ENCODE measurements at regions not wholly inside any gene's neighbourhood (a gene's known extent, or its start where the extent isn't known, plus 50 kb on each side); places are given as distances from the start of the nearest gene placed in this dataset.
"Not testable (repeated sequence)": the region's sequence is repeated elsewhere in the genome, so short reads cannot be mapped to it uniquely, and the experiment has no call there.

DNA sequence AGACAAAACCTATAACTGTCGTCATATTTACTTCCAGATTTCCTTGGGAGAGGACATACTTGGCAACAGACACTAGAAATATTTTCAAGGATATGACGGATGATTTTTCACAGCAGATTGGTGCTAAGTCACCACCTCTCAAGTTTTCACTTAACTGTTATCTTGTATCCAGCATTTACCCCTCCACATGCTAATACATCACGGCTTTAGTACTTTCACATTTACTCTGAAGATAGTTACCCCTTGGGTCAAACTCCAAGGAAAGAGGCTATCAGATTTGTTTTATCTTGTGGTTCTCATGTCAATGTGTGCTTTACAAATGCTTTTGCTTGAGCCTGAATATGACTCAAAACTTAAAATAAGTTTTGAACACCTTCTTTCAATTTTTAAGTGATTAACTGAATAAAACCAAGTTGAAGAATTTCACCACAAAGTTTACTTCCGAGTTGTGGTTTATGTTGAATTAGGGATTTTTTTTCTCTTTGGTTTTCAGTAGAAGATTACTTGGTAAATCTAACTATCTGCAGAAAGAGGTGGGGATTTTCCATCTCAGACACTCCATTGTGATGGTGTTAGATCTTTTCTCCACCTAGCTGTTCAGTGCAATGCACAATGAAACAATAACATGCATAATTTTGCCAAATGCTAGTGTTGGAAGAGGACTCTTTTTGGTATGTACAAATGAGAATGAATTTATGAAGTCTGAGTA, 75.4 kb upstream of the FAT1 start:
- H3K4me1 ChIP-seq (ENCODE audit: control insufficient read depth in 1 of 2, insufficient read depth in 2 of 2, low read length in 2 of 2) = peaks cover 0 to 16% of the 10 kb centered on the region in 2 donors
- no peaks in the 10 kb centered on the region for H3K27me3 ChIP-seq (ENCODE audit: control insufficient read depth in 1 of 2, insufficient read depth in 2 of 2, low read length in 2 of 2)
- no peaks in the 10 kb centered on the region for H3K9me3 ChIP-seq (ENCODE audit: control insufficient read depth in 1 of 2, low read length in 2 of 2)
- H3K9ac ChIP-seq (ENCODE audit: low read depth in 1 of 2, low read length in 2 of 2) = no peak overlapping the region
- H3K4me3 ChIP-seq (ENCODE audit: low read depth in 1 of 2, low read length in 2 of 2) = no peak overlapping the region
- H3K27ac ChIP-seq (ENCODE audit: low read depth, low read length) = no peak overlapping the region
- H3K36me3 ChIP-seq (ENCODE audit: control insufficient read depth in 1 of 2, insufficient read depth in 2 of 2, low read length in 2 of 2) = no peaks in the 10 kb centered on the region

DNA sequence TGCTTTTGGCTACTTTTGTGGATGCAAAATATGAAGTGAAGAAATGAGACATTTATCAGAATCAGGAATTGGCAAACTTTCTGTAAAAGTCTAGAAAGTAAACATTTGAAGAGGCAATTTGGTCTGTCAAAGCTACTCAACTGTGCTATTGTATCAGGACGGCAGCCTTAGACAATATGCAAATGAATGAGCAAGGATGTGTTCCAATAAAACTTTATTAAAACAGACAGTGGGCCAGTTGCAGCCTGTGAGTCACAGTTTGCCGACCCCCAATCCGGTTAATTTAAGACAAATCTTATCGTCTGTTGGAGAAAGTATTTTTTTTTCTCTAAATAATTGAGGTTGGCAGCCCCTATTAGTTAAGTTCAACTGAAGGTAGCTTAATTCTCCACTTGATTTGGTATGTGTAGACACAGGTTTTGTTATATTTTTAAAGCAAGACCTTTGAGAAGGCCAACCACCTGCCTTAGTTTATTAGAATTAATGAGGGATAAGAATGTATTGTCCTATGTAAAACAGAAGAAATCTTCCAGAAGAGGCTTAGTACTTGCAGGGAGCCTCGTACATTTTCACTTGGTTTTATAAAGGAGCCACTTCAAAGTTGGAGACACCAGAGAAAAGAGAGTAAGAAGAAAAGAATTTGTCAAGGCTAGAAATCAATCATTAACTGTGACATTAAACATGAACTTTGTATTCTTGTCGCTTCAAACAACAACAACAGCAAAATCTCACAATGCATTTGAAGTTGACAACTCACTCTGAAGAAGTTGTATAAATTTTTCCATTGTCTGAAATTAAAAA, 81.6 kb upstream of the FAT1 start:
- Histone ChIP-seq H3K27ac (ENCODE audit: low read depth, low read length) (no peak overlapping the region), H3K9me3 (ENCODE audit: control insufficient read depth in 1 of 2, low read length in 2 of 2) (no peaks in the 10 kb centered on the region), H3K4me1 (ENCODE audit: control insufficient read depth in 1 of 2, insufficient read depth in 2 of 2, low read length in 2 of 2) (peaks cover 4 to 12% of the 10 kb centered on the region in 2 donors), H3K27me3 (ENCODE audit: control insufficient read depth in 1 of 2, insufficient read depth in 2 of 2, low read length in 2 of 2) (no peaks in the 10 kb centered on the region), H3K36me3 (ENCODE audit: control insufficient read depth in 1 of 2, insufficient read depth in 2 of 2, low read length in 2 of 2) (no peaks in the 10 kb centered on the region), H3K9ac (ENCODE audit: low read depth in 1 of 2, low read length in 2 of 2) (no peak overlapping the region), H3K4me3 (ENCODE audit: low read depth in 1 of 2, low read length in 2 of 2) (no peak overlapping the region)

DNA sequence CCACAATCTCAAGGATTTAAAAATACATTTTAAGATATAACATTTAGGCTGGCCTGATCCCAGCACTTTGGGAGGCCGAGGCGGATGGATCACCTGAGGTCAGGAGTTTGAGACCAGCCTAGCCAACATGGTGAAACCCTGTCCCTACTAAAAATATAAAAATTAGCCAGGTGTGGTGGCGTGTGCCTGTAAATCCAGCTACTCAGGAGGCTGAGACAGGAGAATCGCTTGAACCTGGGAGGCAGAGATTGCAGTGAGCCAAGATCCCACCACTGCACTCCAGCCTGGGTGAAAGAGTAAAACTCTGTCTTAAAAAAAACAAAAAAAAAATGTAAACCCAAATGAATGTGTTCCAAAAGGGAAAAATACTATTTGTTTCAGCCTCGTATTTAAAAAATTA, 82.3 kb upstream of the FAT1 start:
- not testable (repeated sequence) for H3K27me3 ChIP-seq (ENCODE audit: control insufficient read depth in 1 of 2, insufficient read depth in 2 of 2, low read length in 2 of 2); H3K27ac ChIP-seq (ENCODE audit: low read depth, low read length); H3K36me3 ChIP-seq (ENCODE audit: control insufficient read depth in 1 of 2, insufficient read depth in 2 of 2, low read length in 2 of 2); H3K9ac ChIP-seq (ENCODE audit: low read depth in 1 of 2, low read length in 2 of 2); H3K4me3 ChIP-seq (ENCODE audit: low read depth in 1 of 2, low read length in 2 of 2); H3K9me3 ChIP-seq (ENCODE audit: control insufficient read depth in 1 of 2, low read length in 2 of 2)
- peaks cover 4 to 12% of the 10 kb centered on the region in 2 donors for H3K4me1 ChIP-seq (ENCODE audit: control insufficient read depth in 1 of 2, insufficient read depth in 2 of 2, low read length in 2 of 2)

DNA sequence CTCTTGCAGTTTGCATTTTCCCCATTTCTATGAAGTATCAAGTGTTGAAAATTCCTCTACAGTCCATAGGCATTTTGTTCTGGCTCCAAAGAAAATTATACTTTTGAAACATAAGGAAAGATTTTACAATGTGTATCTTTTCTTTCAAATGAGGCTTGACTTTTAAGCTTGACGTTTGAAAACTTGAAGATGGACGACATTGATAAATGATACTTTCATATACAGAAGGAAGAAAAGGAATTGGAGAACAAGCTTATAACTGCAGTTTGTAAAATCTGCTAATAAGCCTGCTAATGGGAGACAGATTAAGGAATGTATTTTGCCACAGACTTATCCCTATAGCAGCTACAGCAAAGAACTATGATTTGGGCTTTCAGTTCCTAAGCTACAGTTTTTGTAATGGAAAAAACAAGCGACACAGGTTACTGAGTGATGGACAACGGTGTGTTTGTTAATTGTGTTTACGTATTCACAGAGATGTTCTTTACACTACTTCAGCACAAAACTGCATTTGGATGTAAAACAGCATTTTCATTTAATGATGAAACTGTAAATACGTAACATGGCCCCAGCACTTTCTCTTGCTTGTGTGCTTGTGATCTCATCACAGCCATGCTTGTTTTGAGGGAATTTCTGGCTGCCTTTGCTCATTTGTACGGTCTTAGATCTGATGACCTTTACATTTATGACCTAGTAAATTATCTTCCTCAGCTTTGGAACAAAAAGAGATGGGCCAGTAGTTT, 83.2 kb upstream of the FAT1 start:
- H3K9ac ChIP-seq (ENCODE audit: low read depth in 1 of 2, low read length in 2 of 2) = no peak overlapping the region
- H3K36me3 ChIP-seq (ENCODE audit: control insufficient read depth in 1 of 2, insufficient read depth in 2 of 2, low read length in 2 of 2) = no peaks in the 10 kb centered on the region
- no peak overlapping the region for H3K4me3 ChIP-seq (ENCODE audit: low read depth in 1 of 2, low read length in 2 of 2)
- no peaks in the 10 kb centered on the region for H3K9me3 ChIP-seq (ENCODE audit: control insufficient read depth in 1 of 2, low read length in 2 of 2)
- no peak overlapping the region for H3K27ac ChIP-seq (ENCODE audit: low read depth, low read length)
- H3K27me3 ChIP-seq (ENCODE audit: control insufficient read depth in 1 of 2, insufficient read depth in 2 of 2, low read length in 2 of 2) = no peaks in the 10 kb centered on the region
- peaks cover 4 to 12% of the 10 kb centered on the region in 2 donors for H3K4me1 ChIP-seq (ENCODE audit: control insufficient read depth in 1 of 2, insufficient read depth in 2 of 2, low read length in 2 of 2)

DNA sequence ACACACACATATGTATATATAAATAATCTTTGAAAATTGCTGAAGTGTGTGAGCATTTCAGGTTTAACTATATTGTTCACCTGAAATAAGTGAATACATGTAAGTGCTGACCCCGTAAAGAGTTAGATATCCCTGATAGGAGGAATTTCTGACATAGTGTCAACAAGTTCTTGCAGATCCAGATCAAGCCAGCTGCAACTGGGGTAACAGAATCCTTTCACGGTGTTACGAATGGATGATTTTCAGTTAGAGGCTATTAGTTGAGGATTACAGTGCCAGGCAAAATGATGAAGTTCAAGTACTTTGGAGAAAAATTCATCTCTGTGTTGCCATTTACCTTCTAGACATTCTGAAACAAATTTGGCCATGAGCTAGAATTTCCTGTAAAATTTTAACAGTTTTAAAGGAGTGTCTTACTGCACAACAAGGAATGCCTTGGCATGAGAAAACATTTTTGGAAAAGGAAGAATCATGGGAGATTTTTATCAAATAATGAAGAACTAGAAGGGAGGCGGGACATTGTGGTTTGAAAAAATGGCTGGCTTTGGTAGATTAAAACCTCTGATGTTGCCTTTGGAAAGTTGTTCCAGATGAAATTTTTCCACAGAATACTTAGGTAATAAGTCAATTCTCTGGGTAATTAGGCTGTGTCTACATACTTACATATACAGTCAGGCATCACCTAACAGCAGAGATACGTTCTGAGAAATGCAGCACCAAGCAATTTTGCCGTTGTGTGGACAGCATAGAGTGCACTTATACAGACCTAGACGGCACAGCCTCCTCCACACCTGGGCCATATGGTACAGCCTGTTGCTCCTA, 84.4 kb upstream of the FAT1 start:
- H3K9me3 ChIP-seq (ENCODE audit: control insufficient read depth in 1 of 2, low read length in 2 of 2) = no peaks in the 10 kb centered on the region
- no peak overlapping the region for H3K9ac ChIP-seq (ENCODE audit: low read depth in 1 of 2, low read length in 2 of 2)
- no peak overlapping the region for H3K27ac ChIP-seq (ENCODE audit: low read depth, low read length)
- H3K4me1 ChIP-seq (ENCODE audit: control insufficient read depth in 1 of 2, insufficient read depth in 2 of 2, low read length in 2 of 2) = peaks cover 4 to 12% of the 10 kb centered on the region in 2 donors
- H3K27me3 ChIP-seq (ENCODE audit: control insufficient read depth in 1 of 2, insufficient read depth in 2 of 2, low read length in 2 of 2) = no peaks in the 10 kb centered on the region
- no peaks in the 10 kb centered on the region for H3K36me3 ChIP-seq (ENCODE audit: control insufficient read depth in 1 of 2, insufficient read depth in 2 of 2, low read length in 2 of 2)
- H3K4me3 ChIP-seq (ENCODE audit: low read depth in 1 of 2, low read length in 2 of 2) = no peak overlapping the region

DNA sequence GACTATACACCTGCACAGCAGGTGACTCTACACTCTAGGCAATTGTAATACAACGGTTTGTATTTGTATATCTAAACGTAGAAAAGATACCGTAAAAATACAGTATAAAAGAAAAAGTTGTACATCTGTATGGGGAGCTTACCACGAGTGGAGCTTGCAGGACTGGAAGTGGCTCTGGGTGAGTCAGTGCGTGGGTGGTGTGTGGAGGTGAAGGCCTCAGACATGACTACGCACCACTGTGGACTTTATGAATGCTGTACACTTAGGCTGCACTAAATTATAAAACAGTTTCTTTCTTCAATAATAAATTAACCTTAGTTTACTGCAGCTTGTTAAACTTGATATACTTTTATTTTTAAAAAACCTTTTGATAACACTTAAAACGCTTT, 85.0 kb upstream of the FAT1 start:
- Histone ChIP-seq H3K9me3 (ENCODE audit: control insufficient read depth in 1 of 2, low read length in 2 of 2) (no peaks in the 10 kb centered on the region), H3K4me1 (ENCODE audit: control insufficient read depth in 1 of 2, insufficient read depth in 2 of 2, low read length in 2 of 2) (peaks cover 4 to 12% of the 10 kb centered on the region in 2 donors), H3K4me3 (ENCODE audit: low read depth in 1 of 2, low read length in 2 of 2) (no peak overlapping the region), H3K27ac (ENCODE audit: low read depth, low read length) (no peak overlapping the region), H3K27me3 (ENCODE audit: control insufficient read depth in 1 of 2, insufficient read depth in 2 of 2, low read length in 2 of 2) (no peaks in the 10 kb centered on the region), H3K9ac (ENCODE audit: low read depth in 1 of 2, low read length in 2 of 2) (no peak overlapping the region), H3K36me3 (ENCODE audit: control insufficient read depth in 1 of 2, insufficient read depth in 2 of 2, low read length in 2 of 2) (no peaks in the 10 kb centered on the region)

DNA sequence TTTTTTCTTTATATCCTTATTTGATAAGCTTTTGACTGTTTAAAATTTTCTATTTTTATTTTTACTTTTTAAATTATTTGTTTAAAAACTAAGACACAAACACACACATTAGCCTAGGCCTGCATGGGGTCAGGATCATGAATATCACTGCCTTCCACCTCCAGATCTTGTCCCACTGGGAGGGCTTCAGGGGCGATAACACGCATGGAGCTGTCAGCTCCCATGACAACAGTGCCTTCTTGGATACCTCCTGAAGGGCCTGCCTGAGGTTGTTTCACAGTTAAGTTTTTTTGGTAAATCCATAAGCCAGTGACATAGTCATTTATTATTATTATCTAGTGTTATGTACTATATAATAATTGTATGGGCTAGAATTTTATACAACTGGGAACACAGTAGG, 85.4 kb upstream of the FAT1 start:
- Histone ChIP-seq H3K27ac (ENCODE audit: low read depth, low read length) (no peak overlapping the region), H3K4me1 (ENCODE audit: control insufficient read depth in 1 of 2, insufficient read depth in 2 of 2, low read length in 2 of 2) (peaks cover 4 to 12% of the 10 kb centered on the region in 2 donors), H3K9me3 (ENCODE audit: control insufficient read depth in 1 of 2, low read length in 2 of 2) (no peaks in the 10 kb centered on the region), H3K36me3 (ENCODE audit: control insufficient read depth in 1 of 2, insufficient read depth in 2 of 2, low read length in 2 of 2) (no peaks in the 10 kb centered on the region), H3K4me3 (ENCODE audit: low read depth in 1 of 2, low read length in 2 of 2) (no peak overlapping the region), H3K9ac (ENCODE audit: low read depth in 1 of 2, low read length in 2 of 2) (no peak overlapping the region), H3K27me3 (ENCODE audit: control insufficient read depth in 1 of 2, insufficient read depth in 2 of 2, low read length in 2 of 2) (no peaks in the 10 kb centered on the region)

DNA sequence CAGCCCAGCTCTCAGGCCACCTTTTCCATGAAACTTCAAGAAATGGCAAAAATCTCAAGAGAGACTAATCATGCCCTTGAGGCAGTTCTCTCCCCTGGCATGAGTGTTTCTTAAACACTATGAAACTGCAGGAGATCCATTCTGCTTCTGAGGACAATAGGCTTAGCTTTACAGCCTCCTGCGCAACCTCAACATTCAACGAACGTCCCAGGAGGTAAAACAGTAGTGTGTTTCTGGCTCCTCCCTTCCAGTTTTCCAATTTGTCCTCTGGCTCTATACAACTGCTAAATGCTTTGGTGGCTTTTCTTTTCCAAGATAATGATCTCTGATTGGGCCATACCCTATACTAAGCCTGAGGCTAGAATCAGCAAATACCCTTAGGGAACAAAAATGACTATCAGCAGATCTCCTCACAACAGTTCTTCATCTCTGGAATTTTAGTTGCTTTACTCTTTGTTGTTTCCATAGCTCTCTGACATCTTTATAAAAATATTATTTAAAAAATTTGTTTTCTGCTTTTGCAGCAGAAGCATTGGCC, 87.0 kb upstream of the FAT1 start:
- H3K9me3 ChIP-seq (ENCODE audit: control insufficient read depth in 1 of 2, low read length in 2 of 2) = no peaks in the 10 kb centered on the region
- no peaks in the 10 kb centered on the region for H3K27me3 ChIP-seq (ENCODE audit: control insufficient read depth in 1 of 2, insufficient read depth in 2 of 2, low read length in 2 of 2)
- H3K27ac ChIP-seq (ENCODE audit: low read depth, low read length) = no peak overlapping the region

DNA sequence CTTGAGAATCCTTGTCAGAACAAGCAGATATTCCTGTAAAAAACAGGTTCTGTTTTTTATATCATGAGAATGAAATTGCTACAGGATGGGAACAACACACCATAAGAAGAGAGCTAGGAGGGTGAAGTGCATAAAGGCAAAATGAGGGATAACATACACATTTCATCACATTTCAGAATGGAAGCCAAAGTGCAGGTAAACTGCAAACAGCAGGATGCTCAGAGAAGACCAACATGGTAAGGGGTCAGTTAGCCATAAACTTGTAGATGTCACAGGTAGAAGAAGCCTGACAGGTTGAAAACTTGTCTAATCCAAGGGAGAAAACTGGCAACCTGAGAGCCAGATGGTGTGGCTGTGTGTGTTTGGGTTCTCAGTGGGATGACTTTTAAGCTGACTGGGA, 88.9 kb upstream of the FAT1 start:
- H3K9ac ChIP-seq (ENCODE audit: low read depth in 1 of 2, low read length in 2 of 2) = no peak overlapping the region
- no peaks in the 10 kb centered on the region for H3K9me3 ChIP-seq (ENCODE audit: control insufficient read depth in 1 of 2, low read length in 2 of 2)
- no peaks in the 10 kb centered on the region for H3K36me3 ChIP-seq (ENCODE audit: control insufficient read depth in 1 of 2, insufficient read depth in 2 of 2, low read length in 2 of 2)
- H3K27ac ChIP-seq (ENCODE audit: low read depth, low read length) = no peak overlapping the region
- H3K4me3 ChIP-seq (ENCODE audit: low read depth in 1 of 2, low read length in 2 of 2) = no peak overlapping the region
- no peaks in the 10 kb centered on the region for H3K27me3 ChIP-seq (ENCODE audit: control insufficient read depth in 1 of 2, insufficient read depth in 2 of 2, low read length in 2 of 2)
- H3K4me1 ChIP-seq (ENCODE audit: control insufficient read depth in 1 of 2, insufficient read depth in 2 of 2, low read length in 2 of 2) = no peaks in the 10 kb centered on the region

More for the DNA sequence above, 87.0 kb upstream of the FAT1 start:
- Histone ChIP-seq H3K4me1 (ENCODE audit: control insufficient read depth in 1 of 2, insufficient read depth in 2 of 2, low read length in 2 of 2) (peaks cover 0 to 6% of the 10 kb centered on the region in 2 donors), H3K9ac (ENCODE audit: low read depth in 1 of 2, low read length in 2 of 2) (no peak overlapping the region), H3K4me3 (ENCODE audit: low read depth in 1 of 2, low read length in 2 of 2) (no peak overlapping the region), H3K36me3 (ENCODE audit: control insufficient read depth in 1 of 2, insufficient read depth in 2 of 2, low read length in 2 of 2) (no peaks in the 10 kb centered on the region)

Data from duodenal mucosa (tissue), 2 donors.